Stimulated activated naive CD4-positive, alpha-beta T cell treated with Interleukin-2 at 50 U/mL for 16 hours (primary cell): ENCODE measurements at regions not wholly inside any gene's neighbourhood (a gene's known extent, or its start where the extent isn't known, plus 50 kb on each side); places are given as distances from the start of the nearest gene placed in this dataset.
"Not testable (repeated sequence)": the region's sequence is repeated elsewhere in the genome, so short reads cannot be mapped to it uniquely, and the experiment has no call there.

ENCODE experiments used
- DNase-seq: peaks from one replicate; lab custom pipeline; 2025; lab: John Stamatoyannopoulos, UW

DNA sequence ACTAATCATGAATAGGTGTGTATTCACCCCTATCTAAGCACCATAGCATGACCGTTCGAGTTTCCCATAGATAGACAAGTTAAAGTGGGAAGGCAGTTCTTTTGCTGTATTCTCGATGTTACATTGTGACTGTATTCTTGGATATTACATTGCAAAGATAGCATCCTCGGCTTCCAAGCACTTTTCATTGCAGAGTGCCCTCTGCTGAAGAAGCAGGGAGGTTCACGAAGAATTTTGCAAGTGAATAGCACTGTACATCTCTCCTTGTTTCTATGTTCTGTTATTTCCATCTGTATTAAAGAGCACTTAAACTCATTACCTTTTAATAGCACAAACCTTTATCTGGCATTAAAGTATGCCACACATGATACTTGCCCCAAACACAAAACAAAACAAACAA, 426.7 kb upstream of the ARX start:
- DNase-seq, result no peak

DNA sequence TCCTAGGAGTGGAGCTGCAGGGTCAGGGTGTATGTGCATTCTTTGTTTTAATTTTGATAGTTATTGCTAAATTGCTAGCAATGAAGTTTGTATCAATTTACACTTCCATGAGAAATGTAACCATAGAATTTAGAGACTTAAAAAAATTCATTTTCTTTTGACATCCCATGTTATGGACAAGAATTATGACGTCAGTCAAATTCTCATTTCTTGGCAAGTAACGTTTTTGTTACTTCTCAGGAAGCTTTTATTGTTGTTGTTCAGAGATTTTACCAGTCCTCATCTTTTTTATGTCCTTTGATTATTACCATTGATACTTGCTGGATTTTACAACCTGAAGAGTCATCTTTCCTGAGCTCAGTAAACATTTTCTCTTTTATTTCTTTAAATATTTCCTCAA, 417.5 kb upstream of the ARX start:
- DNase-seq, result no peak

DNA sequence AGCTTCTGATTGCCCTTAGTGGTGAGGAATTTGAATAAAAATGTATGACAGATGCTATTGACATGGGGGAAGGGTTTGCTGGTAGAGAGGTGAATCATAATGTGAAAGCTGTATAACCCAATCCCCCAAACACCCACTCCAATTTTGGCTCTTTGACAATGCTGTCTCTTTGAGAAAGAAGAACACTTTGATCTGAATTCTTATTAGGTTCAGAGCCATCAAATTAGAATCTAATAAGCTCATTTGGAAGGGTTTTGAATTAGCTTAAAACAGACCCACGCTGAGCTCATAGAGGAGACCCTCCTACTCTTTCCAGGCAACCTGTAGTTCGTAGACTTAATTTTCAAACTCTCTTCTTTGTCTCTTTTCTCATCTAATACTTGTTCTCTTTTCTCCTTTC, 416.6 kb upstream of the ARX start:
- DNase-seq, result no peak

DNA sequence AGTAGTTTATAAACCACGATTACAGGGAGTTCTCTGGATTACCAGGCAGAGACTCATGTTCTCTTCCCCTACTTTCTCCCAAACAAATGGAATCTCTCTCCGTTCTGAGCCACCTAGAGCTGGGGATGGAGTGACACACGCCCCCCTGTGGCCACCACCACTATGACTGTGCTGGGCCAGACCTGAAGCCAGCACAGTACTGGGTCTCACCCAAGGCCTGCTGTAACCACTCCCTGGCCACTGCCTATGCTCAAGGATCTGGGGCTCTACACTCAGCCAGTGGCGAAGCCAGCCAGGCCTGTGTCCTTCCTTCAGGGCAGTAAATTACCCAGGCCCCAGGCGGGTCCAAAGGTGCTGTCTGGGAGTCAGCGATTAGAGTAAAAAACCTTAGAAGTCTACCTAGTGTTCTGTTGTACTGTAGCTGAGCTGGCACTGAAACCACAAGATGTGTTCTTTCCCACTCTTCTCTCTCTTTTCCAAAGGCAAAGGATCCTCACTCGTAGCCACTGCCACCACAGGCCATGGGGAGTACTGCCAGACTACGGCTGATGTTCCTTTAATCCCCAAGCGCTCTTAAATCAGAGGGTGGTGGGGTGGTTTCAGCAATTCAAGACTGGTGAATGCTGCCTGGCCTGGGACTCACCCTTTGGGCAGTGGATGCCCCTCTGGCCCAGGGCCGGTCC, 412.2 kb upstream of the ARX start:
- no peak for DNase-seq

DNA sequence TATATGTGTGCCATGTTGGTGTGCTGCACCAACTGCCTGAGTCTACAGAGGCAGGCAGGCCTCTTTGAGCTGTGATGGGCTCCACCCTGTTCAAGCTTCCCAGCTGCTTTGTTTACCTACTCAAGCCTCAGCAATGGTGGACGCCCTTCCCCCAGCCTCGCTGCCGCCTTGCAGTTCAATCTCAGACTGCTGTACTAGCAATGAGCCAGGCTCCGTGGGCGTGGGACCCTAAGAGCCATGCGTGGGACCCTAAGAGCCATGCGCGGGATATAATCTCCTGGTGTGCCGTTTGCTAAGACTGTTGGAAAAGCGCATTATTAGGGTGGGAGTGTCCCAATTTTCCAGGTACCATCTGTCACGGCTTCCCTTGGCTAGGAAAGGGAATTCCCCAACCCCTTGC, 388.4 kb upstream of the ARX start:
- not testable (repeated sequence) for DNase-seq

DNA sequence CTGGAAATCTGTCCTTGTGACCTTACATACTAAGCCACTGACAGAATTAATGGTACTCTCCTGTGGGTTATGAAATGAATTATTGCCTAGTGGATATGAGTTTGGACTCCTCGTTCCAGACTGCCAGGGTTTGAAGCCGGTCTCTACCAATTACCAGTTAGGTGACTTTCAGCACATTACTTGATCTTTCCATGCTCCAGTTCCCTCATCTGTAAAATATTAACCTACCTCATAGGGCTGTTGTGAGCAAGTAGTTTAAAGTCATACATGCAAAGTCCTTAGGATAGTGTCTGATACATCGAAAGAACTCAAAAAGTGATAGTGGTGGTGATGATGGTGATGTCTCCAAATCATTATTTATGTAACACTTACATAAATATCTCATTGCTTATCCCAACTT, 373.5 kb upstream of the ARX start:
- DNase-seq, result no peak

DNA sequence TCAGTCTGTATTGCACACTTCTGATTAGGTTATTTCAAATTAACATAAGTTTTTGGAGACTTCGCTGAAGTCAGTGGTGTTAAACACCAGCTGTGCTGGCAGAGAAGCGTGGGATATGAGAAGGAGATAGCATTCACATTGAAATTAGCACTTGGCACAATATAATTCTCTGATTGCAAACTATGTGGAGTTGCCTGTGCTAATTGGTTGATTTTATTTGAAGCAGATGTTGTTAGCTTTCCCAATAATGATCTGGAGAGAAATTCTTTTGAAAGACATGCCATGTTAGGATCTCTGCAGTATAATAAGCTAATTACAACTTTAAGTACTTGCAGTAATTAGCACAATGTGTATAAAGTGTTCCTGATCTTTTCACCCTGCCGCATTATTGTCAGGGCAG, 367.4 kb upstream of the ARX start:
- DNase-seq, result no peak

DNA sequence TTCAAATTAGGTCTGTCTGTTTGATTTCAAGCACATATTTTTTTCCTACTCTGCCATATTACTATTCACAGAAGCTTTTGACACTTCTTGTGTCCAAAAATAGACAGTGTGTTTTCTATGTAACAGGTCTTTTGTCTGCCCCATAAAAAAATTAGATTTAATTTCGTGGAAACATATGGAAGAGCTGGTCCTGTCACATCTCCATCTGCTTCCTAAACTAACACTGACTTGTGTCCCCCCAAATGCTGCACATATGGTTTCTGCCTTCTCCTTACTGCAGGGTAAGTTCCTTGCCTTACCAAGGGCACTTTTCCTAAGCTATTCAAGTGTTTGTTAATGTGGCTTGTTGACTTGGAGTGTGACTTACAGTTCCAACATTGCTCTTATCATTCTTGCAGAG, 340.7 kb upstream of the ARX start:
- no peak for DNase-seq

DNA sequence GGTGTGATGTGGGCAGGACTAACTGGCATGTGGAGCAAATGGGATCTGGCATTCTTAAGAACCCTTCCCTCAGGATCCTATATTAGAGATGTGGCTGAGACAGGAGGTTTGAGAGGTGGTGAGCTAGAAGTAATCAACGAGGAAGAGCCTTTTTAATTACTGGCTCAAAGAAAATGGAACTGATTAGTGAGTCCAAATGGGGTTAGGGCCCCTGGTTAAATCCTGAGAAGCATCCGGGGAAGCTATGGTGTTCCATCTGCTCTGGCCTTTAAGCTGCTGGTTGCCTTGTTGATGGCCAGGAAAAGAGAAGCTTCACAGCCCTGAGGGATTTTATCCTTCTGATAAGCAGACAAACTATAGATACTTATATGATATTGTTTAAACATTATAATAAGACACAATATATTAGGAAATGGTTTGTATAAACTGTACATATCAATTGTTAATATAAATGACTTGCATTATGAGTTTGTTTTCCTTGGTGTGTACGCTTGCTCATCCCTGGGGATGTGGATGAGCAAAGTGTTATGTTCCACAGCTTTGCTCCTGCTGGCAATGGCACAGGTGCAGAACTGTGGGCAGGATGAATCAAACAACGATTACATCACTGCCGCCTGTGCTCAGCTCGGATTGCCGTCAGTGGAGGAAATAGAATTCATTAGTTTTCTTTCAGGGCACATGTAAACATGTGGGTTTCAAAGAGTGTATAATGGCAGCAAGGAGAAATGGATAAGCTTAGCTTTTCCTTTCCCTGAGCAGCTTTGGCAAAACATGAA, 328.6 kb upstream of the ARX start:
- no peak for DNase-seq

DNA sequence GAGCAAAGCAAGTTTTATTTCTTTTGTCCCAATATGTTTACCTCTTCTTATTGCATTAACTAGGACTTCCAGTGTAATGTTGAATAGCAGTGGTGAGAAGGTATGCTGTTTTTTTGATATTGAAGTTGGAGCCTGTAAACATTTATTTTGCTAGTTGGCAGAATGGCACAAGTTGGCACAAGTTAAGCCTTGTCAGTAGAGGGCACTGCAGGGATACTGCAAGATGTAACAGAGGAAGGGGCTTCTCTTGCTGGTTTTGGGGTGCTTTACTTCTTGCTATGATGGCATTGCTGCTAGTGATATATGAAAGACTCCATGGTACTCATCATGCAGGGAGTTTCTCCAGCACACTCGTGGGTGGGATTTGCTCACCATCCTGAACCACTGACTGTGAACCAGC, 327.3 kb upstream of the ARX start:
- no peak for DNase-seq

DNA sequence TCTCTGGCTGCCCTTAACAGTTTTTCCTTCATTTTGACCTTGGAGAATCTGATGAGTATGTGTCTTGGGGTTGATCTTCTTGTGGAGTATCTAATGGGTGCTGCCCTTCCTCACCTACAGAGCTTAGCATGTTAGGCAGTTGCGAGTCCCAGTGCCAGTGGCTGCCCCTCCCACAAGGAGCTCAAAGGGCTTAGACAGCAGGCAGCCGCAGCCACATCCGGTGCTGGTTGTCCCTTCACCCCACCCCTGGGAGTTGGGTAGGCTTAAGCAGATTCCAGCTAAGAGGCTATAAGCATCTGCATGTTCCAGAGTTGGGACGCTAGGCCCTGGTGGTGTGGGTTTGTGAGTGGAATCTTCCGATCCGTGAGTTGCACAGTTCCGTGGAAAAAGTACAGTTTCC, 322.1 kb upstream of the ARX start:
- no peak for DNase-seq

DNA sequence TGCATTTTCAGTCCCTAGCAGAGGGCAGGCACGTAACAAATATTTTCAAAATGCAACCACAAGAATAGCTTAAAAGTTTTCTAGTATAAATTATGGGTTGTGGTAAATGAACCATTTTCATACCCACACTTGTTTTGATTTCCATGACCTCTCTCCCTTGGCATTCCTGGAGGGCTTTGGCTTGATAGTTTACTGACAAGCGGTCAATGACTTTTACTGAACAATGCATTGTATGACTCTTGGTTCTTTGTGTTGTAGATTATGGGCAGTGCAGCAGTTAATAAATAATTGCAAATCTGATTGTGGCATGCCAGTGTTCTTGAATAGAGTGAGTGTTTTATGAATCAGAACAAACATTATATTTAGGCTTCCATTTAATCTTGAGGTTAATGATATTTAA, 285.2 kb upstream of the ARX start:
- DNase-seq, result no peak

DNA sequence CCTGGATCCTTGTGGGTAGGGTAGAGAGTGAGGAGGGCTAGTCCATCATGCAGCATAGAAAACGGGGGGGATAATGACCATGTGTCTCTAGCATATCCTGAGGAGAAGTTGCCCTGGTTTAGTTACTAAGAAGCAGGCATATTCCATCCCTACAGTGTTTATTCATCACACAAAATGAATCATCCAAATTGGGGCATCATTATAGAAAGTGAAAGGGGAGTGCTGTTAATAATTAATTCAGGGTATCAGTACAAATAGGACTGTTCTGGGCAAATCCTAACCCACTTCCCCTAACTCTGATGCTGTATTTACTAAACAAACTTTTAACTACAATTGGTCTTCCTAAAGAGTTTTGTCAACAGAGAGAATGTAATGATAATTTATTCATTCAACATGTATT, 281.1 kb upstream of the ARX start:
- DNase-seq, result no peak

DNA sequence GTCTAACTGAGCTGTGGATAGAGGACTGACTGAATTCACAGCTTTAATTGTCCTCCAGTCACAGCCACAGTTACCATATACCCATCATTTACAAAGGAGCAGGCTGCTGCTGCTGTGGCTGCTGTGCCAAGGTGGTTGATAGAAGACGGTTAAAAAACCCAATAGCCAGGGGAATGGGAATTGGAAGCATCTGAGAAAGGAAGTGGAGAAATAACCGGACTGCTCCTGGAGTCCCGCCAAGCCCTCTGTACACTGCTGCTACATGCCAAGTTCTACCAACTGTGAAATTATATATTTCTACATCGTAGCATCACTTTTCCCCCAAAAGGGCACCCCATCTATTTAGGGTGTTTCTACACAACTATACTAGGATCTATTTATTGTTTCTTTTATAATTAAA, 279.7 kb upstream of the ARX start:
- no peak for DNase-seq

DNA sequence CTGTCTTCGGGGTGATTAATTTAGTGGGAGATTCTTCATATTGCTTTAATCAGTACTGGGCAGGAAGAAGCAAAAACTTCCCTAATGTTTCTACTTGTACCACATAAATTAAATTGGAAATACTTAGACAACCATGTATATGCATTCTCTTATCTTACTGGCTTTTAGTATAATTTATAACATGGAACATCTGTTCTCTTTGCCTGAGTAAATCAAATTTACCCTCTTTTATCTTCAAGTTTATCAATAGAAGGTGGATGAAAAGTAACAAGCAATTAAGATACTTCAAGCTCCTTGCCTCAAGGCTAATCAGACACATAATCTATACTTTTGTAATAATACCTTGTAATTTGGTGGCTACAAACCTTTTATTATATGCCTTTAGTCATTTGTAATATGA, 274.4 kb upstream of the ARX start:
- no peak for DNase-seq

DNA sequence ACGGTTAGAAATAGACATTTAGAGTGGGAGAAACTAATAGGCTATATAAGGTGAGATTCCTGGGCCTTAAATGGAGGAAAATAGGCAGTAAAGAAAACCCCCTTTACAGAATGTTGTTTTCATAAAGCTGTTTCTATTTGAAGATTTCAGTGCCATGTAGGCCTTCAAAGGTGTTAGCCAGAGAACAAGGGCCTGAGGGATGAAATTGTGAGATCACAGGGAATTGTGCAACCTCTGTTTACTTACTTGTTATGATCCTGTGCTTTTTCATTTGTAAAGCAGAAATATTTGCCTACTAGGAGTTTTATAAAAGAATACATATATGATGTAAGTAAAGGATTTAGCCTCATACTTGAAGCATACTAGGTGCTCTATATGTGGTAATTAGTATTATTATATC, 272.9 kb upstream of the ARX start:
- DNase-seq, result no peak

DNA sequence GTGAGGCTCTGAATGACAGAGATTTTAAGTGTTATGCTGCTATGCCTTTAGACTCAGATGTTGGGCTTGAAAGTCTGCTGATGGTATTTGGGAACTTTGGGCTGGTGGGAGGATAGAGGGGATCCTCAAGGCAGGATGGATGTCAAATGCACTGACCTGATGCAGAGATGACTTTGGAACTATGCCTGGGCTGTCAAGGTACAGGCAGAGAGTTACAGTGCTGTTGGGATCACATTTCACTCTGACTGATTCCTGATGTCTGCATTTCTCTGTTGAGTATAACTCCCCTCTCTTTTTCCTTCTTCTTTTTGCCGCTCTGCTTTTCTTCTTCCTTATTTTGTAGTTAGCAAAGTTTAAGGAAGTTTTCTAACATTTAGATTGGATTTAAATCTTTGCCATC, 271.8 kb upstream of the ARX start:
- DNase-seq, result no peak

DNA sequence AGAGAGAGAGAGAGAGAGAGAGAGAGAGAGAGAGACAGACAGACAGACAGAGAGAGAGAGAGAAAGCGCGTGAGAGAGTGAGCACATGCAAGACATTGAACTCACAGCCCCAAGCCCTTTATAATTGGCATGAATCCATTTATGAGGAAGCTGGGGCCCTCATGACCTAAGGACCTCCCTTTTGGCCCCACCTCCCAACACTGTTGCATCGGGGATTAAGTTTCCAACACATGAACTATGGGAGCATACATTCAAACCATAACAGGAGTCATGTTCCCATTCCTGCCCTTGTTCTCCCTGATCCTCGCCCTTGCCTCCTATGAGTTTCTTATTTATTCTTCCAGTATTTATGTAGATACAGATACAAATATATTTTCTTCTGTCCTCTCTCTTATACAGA, 269.8 kb upstream of the ARX start:
- DNase-seq, result no peak

DNA sequence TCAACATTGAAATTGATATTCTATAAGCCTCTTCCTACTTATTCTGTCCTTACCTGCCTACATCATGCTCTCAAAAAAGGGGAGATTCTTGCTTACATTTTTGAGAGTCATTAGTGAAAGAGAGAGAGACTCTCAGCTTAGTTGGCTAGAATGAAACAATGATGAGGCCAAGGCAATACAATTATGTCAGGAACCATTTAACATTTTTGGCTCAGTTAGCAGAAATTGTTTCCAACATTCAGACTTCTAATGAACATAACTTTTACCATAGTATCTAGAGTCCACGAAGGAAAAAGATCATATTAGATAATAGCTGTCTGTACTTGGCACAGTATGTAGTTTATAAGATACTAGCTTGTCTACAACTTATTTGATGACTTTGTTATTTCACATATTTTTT, 263.7 kb upstream of the ARX start:
- no peak for DNase-seq

DNA sequence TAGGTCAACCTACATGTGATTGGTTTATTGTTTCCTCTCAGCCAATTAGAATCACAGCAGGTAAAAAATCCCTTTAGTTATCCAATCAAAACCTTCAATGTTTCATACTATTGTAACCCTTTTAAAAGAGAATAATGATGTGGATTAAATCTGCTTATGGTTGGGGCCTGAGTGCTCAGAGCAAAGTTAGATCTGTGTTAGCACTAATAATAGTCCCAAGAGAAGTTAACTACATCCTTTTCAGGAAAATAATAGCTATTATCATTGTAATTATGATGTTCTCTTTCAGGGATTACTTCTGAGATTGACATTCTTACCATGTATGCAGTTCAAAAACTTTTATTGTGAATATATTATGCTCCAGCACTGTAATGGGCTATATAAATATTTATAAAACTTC, 262.6 kb upstream of the ARX start:
- no peak for DNase-seq

DNA sequence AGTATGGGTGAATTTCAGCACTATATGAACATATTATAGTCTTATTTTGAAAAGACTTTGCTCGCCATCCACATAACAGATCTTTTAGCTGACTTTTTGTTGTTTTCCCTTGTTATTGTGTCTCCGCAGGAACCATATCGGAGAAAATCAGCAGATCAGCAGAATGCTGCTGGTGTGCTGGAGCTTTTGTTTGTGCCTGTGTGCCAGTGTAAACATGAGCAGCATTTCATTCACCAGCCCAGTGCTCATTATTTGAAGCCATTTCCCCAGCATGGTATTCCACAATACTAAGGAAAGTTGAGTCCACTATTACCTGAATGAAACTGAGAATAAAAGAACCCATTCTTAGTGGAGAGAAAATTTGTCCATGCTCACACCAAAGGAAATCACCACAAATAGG, 261.8 kb upstream of the ARX start:
- no peak for DNase-seq

DNA sequence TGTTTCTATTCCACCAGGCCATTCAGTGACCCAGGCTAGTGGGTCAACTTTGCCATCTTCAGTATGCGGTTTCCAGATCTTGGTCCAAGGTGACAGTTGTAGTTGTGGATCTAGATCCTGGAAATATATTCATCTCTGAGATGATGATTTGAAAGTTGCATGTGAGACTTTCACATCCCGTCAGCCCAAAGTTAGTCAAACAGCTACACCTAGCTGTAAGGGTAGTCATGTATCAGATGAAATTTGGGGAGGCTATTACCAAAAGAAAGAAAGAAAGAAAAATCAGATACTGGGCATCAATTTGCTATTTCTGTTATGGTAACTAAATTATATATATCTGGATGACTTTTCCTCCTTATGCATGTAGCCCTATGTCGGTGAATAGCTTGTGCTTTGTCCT, 259.4 kb upstream of the ARX start:
- no peak for DNase-seq

DNA sequence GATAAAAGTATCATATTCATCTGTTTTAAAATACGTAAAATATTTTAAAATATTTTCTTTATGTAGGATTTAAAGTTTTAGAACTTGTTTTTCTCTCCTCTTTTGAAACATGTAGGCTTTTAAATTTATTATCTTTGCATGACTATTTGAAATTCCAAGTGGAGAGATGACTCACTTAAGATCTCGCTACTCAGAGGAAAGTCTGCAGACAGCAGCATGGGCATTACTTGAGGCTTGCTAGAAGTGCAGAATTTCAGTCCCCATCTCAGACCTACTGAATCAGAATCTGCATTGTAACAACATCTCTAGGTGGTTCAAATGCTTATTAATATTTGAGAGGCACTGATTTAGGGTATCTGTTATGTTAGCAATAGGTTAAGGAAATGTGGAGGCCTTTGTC, 225.7 kb upstream of the ARX start:
- DNase-seq, result no peak

DNA sequence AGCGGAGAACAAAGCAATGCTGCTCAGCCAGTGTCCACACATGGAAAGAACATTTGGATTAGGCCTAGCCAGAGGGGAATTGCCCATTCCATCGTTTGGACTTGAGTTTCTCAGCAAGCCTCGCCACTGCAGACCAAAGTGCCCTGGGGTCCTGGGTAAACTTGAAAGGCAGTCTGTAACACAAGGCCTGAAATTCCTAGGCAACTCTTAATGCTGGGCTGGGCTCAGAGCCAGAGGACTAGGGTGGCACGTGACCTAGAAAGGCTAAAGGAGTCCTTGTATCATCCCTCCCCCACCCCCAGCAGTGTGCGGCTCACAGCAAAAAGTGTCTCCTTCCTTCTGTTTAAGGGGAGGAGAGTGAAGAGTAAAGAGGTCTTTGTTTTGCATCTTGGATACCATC, 210.4 kb upstream of the ARX start:
- DNase-seq, result no peak
